Activated naive CD4-positive, alpha-beta T cell treated with anti-CD3 and anti-CD28 coated beads, Interleukin-2, amount 50 U/mL, for 24 hours (primary cell): ENCODE measurements at regions not wholly inside any gene's neighbourhood (a gene's known extent, or its start where the extent isn't known, plus 50 kb on each side); places are given as distances from the start of the nearest gene placed in this dataset.

Experiments used
- H3K27ac Mint-ChIP-seq: one replicate; pipeline ENCODE4 v1.8.0; 2021; ENCODE audit warnings: mild to moderate bottlenecking, mixed read lengths
- H3K27me3 Mint-ChIP-seq: one replicate; pipeline ENCODE4 v1.8.0; 2021; ENCODE audit warnings: mixed read lengths
- H3K36me3 Mint-ChIP-seq: one replicate; pipeline ENCODE4 v1.8.0; 2021; ENCODE audit warnings: mixed read lengths
- H3K4me1 Mint-ChIP-seq: one replicate; pipeline ENCODE4 v1.8.0; 2021; ENCODE audit warnings: mixed read lengths
- H3K4me3 Mint-ChIP-seq: one replicate; pipeline ENCODE4 v1.8.0; 2021; ENCODE audit warnings: mild to moderate bottlenecking, mixed read lengths
- H3K9me3 Mint-ChIP-seq: one replicate; pipeline ENCODE4 v1.8.0; 2021; ENCODE audit warnings: mixed read lengths

GRCh38 chr15:29936353-29937049, 114.2 kb upstream of the TJP1 start:
- peaks cover 20% of the 10 kb centered on the region for H3K27me3 Mint-ChIP-seq
- H3K4me3 Mint-ChIP-seq = no peak overlapping the region
- H3K27ac Mint-ChIP-seq = no peak overlapping the region
- no peaks in the 10 kb centered on the region for H3K9me3 Mint-ChIP-seq
- H3K4me1 Mint-ChIP-seq = no peaks in the 10 kb centered on the region
- H3K36me3 Mint-ChIP-seq = no peaks in the 10 kb centered on the region

GRCh38 chr15:29935296-29936004, 113.2 kb upstream of the TJP1 start:
- Mint-ChIP-seq H3K4me1 (no peaks in the 10 kb centered on the region), H3K9me3 (no peaks in the 10 kb centered on the region), H3K27ac (peak overlapping the region; percentile 24), H3K27me3 (peaks cover 20% of the 10 kb centered on the region), H3K4me3 (no peak overlapping the region), H3K36me3 (no peaks in the 10 kb centered on the region)

- no peaks in the 10 kb centered on the region for H3K4me1 Mint-ChIP-seq
- no peak overlapping the region for H3K4me3 Mint-ChIP-seq
- no peak overlapping the region for H3K27ac Mint-ChIP-seq
These were observed 112.0 kb upstream of the TJP1 start for GRCh38 chr15:29934251-29934650.

GRCh38 chr15:29933042-29933803, 111.0 kb upstream of the TJP1 start:
- H3K4me3 Mint-ChIP-seq = no peak overlapping the region
- peaks cover 29% of the 10 kb centered on the region for H3K27me3 Mint-ChIP-seq

More at GRCh38 chr15:29934251-29934650, 112.0 kb upstream of the TJP1 start:
- no peaks in the 10 kb centered on the region for H3K36me3 Mint-ChIP-seq
- no peaks in the 10 kb centered on the region for H3K9me3 Mint-ChIP-seq
- peaks cover 20% of the 10 kb centered on the region for H3K27me3 Mint-ChIP-seq

GRCh38 chr15:29926083-29926388, 103.8 kb upstream of the TJP1 start:
- no peak overlapping the region for H3K27ac Mint-ChIP-seq
- H3K36me3 Mint-ChIP-seq = no peaks in the 10 kb centered on the region
- H3K27me3 Mint-ChIP-seq = peaks cover 44% of the 10 kb centered on the region
- H3K4me1 Mint-ChIP-seq = no peaks in the 10 kb centered on the region
- H3K9me3 Mint-ChIP-seq = no peaks in the 10 kb centered on the region
- no peak overlapping the region for H3K4me3 Mint-ChIP-seq

More at GRCh38 chr15:29933042-29933803, 111.0 kb upstream of the TJP1 start:
- no peak overlapping the region for H3K27ac Mint-ChIP-seq
- H3K36me3 Mint-ChIP-seq = no peaks in the 10 kb centered on the region
- H3K4me1 Mint-ChIP-seq = no peaks in the 10 kb centered on the region
- no peaks in the 10 kb centered on the region for H3K9me3 Mint-ChIP-seq

GRCh38 chr15:29925227-29926082, 103.2 kb upstream of the TJP1 start:
- H3K36me3 Mint-ChIP-seq = no peaks in the 10 kb centered on the region
- H3K27ac Mint-ChIP-seq = no peak overlapping the region
- H3K9me3 Mint-ChIP-seq = no peaks in the 10 kb centered on the region
- peaks cover 42% of the 10 kb centered on the region for H3K27me3 Mint-ChIP-seq
- H3K4me3 Mint-ChIP-seq = no peak overlapping the region
- H3K4me1 Mint-ChIP-seq = no peaks in the 10 kb centered on the region

- H3K4me3 Mint-ChIP-seq = no peak overlapping the region
- H3K36me3 Mint-ChIP-seq = no peaks in the 10 kb centered on the region
- H3K9me3 Mint-ChIP-seq = no peaks in the 10 kb centered on the region
- H3K27me3 Mint-ChIP-seq = peaks cover 42% of the 10 kb centered on the region
- H3K4me1 Mint-ChIP-seq = no peaks in the 10 kb centered on the region
- H3K27ac Mint-ChIP-seq = no peak overlapping the region
These were observed 102.5 kb upstream of the TJP1 start for GRCh38 chr15:29924750-29925149.

GRCh38 chr15:29922191-29922590, 99.9 kb upstream of the TJP1 start:
- no peaks in the 10 kb centered on the region for H3K9me3 Mint-ChIP-seq
- no peak overlapping the region for H3K27ac Mint-ChIP-seq
- H3K4me1 Mint-ChIP-seq = no peaks in the 10 kb centered on the region
- H3K4me3 Mint-ChIP-seq = no peak overlapping the region
- H3K36me3 Mint-ChIP-seq = no peaks in the 10 kb centered on the region
- peaks cover 44% of the 10 kb centered on the region for H3K27me3 Mint-ChIP-seq

GRCh38 chr15:29921130-29921601, 98.9 kb upstream of the TJP1 start:
- Mint-ChIP-seq H3K4me1 (no peaks in the 10 kb centered on the region), H3K27me3 (peaks cover 39% of the 10 kb centered on the region), H3K36me3 (no peaks in the 10 kb centered on the region), H3K9me3 (no peaks in the 10 kb centered on the region), H3K4me3 (no peak overlapping the region), H3K27ac (no peak overlapping the region)

- H3K36me3 Mint-ChIP-seq = no peaks in the 10 kb centered on the region
- H3K4me1 Mint-ChIP-seq = no peaks in the 10 kb centered on the region
- H3K27ac Mint-ChIP-seq = no peak overlapping the region
- H3K4me3 Mint-ChIP-seq = no peak overlapping the region
- peaks cover 32% of the 10 kb centered on the region for H3K27me3 Mint-ChIP-seq
- no peaks in the 10 kb centered on the region for H3K9me3 Mint-ChIP-seq
These were observed 98.2 kb upstream of the TJP1 start for GRCh38 chr15:29920515-29920914.

GRCh38 chr15:29919380-29919881, 97.2 kb upstream of the TJP1 start:
- Mint-ChIP-seq H3K4me1 (no peaks in the 10 kb centered on the region), H3K36me3 (no peaks in the 10 kb centered on the region), H3K9me3 (no peaks in the 10 kb centered on the region), H3K4me3 (no peak overlapping the region), H3K27me3 (peaks cover 35% of the 10 kb centered on the region), H3K27ac (no peak overlapping the region)

- no peak overlapping the region for H3K4me3 Mint-ChIP-seq
- no peaks in the 10 kb centered on the region for H3K36me3 Mint-ChIP-seq
- no peak overlapping the region for H3K27ac Mint-ChIP-seq
- no peaks in the 10 kb centered on the region for H3K4me1 Mint-ChIP-seq
- H3K27me3 Mint-ChIP-seq = peaks cover 30% of the 10 kb centered on the region
- no peaks in the 10 kb centered on the region for H3K9me3 Mint-ChIP-seq
These were observed 95.6 kb upstream of the TJP1 start for GRCh38 chr15:29917600-29918597.

- Mint-ChIP-seq H3K4me1 (no peaks in the 10 kb centered on the region), H3K27me3 (peaks cover 37% of the 10 kb centered on the region), H3K4me3 (no peak overlapping the region), H3K36me3 (peaks cover 3% of the 10 kb centered on the region), H3K9me3 (peaks cover 9% of the 10 kb centered on the region), H3K27ac (no peak overlapping the region)
These were observed 92.3 kb upstream of the TJP1 start for GRCh38 chr15:29914511-29914926.

- Mint-ChIP-seq H3K9me3 (peaks cover 9% of the 10 kb centered on the region), H3K4me3 (no peak overlapping the region), H3K27me3 (peaks cover 29% of the 10 kb centered on the region), H3K4me1 (no peaks in the 10 kb centered on the region), H3K36me3 (peaks cover 3% of the 10 kb centered on the region), H3K27ac (no peak overlapping the region)
These were observed 91.4 kb upstream of the TJP1 start for GRCh38 chr15:29913528-29914135.
